HEK293 (cell line): ENCODE measurements at regions not wholly inside any gene's neighbourhood (a gene's known extent, or its start where the extent isn't known, plus 50 kb on each side); places are given as distances from the start of the nearest gene placed in this dataset.

ENCODE experiments used
- EGR2 ChIP-seq: fragments of 450-650 bp; formaldehyde crosslinking; IDR thresholded peaks from 2 replicates; pipeline ENCODE4 v1.5.1; 2016; ENCODE audit warnings: low read depth, missing biosample characterization, missing genetic modification characterization
- GLIS2 ChIP-seq: fragments of 450-650 bp; formaldehyde crosslinking; IDR thresholded peaks from 2 replicates; pipeline ENCODE4 v1.5.1; 2016; ENCODE audit warnings: missing biosample characterization, missing genetic modification characterization
- HOXC10 ChIP-seq: sonication (generic); formaldehyde crosslinking; IDR thresholded peaks from 2 replicates; pipeline ENCODE4 v1.8.1; 2023; ENCODE audit warnings: mild to moderate bottlenecking, missing genetic modification reagents
- KLF1 ChIP-seq: fragments of 450-650 bp; formaldehyde crosslinking; IDR thresholded peaks from 2 replicates; pipeline ENCODE4 v1.5.1; 2016; ENCODE audit warnings: missing biosample characterization, missing genetic modification characterization
- KLF10 ChIP-seq: fragments of 450-650 bp; IDR thresholded peaks from 2 replicates; pipeline ENCODE4 v1.5.1; 2018; ENCODE audit warnings: missing biosample characterization, mild to moderate bottlenecking, missing genetic modification characterization
- KLF16 ChIP-seq: fragments of 450-650 bp; formaldehyde crosslinking; IDR thresholded peaks from 2 replicates; pipeline ENCODE4 v1.5.1; 2017; ENCODE audit warnings: missing biosample characterization, missing genetic modification characterization
- SP2 ChIP-seq: fragments of 450-650 bp; formaldehyde crosslinking; IDR thresholded peaks from 2 replicates; pipeline ENCODE4 v1.5.1; 2016; ENCODE audit warnings: missing biosample characterization, missing genetic modification characterization
- SP7 ChIP-seq: fragments of 450-650 bp; formaldehyde crosslinking; IDR thresholded peaks from 2 replicates; pipeline ENCODE4 v1.5.1; 2016; ENCODE audit warnings: missing biosample characterization, missing genetic modification characterization
- ZBTB8A ChIP-seq: fragments of 450-650 bp; formaldehyde crosslinking; IDR thresholded peaks from 2 replicates; pipeline ENCODE4 v1.5.1; 2016; ENCODE audit warnings: missing biosample characterization, missing genetic modification characterization
- ZEB2 ChIP-seq: fragments of 450-650 bp; formaldehyde crosslinking; IDR thresholded peaks from 2 replicates; pipeline ENCODE4 v1.5.1; 2016; ENCODE audit warnings: missing biosample characterization, missing genetic modification characterization
- ZFHX2 ChIP-seq: fragments of 450-650 bp; formaldehyde crosslinking; conservative IDR thresholded peaks from 2 replicates; pipeline ENCODE4 v1.5.1; 2016; ENCODE audit warnings: missing biosample characterization, missing genetic modification characterization
- ZFP69B ChIP-seq: fragments of 450-650 bp; formaldehyde crosslinking; IDR thresholded peaks from 2 replicates; pipeline ENCODE4 v1.5.1; 2016; ENCODE audit warnings: missing biosample characterization, missing genetic modification characterization
- ZIC2 ChIP-seq: fragments of 450-650 bp; formaldehyde crosslinking; IDR thresholded peaks from 2 replicates; pipeline ENCODE4 v1.5.1; 2016; ENCODE audit warnings: missing biosample characterization, missing genetic modification characterization
- ZNF138 ChIP-seq: fragments of 450-650 bp; formaldehyde crosslinking; IDR thresholded peaks from 2 replicates; pipeline ENCODE4 v1.5.1; 2016; ENCODE audit warnings: missing biosample characterization, missing genetic modification characterization, borderline replicate concordance
- ZNF202 ChIP-seq: fragments of 450-650 bp; formaldehyde crosslinking; IDR thresholded peaks from 2 replicates; pipeline ENCODE4 v1.5.1; 2016; ENCODE audit warnings: missing biosample characterization, missing genetic modification characterization, borderline replicate concordance
- ZNF211 ChIP-seq: fragments of 450-650 bp; formaldehyde crosslinking; IDR thresholded peaks from 2 replicates; pipeline ENCODE4 v1.5.1; 2016; ENCODE audit warnings: low read depth, missing biosample characterization, missing genetic modification characterization
- ZNF398 ChIP-seq: fragments of 450-650 bp; formaldehyde crosslinking; IDR thresholded peaks from 2 replicates; pipeline ENCODE4 v1.5.1; 2017; ENCODE audit warnings: missing biosample characterization, missing genetic modification characterization
- ZNF473 ChIP-seq: fragments of 450-650 bp; formaldehyde crosslinking; IDR thresholded peaks from 2 replicates; pipeline ENCODE4 v1.5.1; 2017; ENCODE audit warnings: missing biosample characterization, missing genetic modification characterization
- ZNF48 ChIP-seq: fragments of 450-650 bp; formaldehyde crosslinking; IDR thresholded peaks from 2 replicates; pipeline ENCODE4 v1.5.1; 2016; ENCODE audit warnings: missing biosample characterization, missing genetic modification characterization
- ZNF501 ChIP-seq: fragments of 450-650 bp; formaldehyde crosslinking; IDR thresholded peaks from 2 replicates; pipeline ENCODE4 v1.5.1; 2016; ENCODE audit warnings: missing biosample characterization, missing genetic modification characterization
- ZNF530 ChIP-seq: fragments of 450-650 bp; formaldehyde crosslinking; IDR thresholded peaks from 2 replicates; pipeline ENCODE4 v1.5.1; 2016; ENCODE audit warnings: low read depth, missing biosample characterization, missing genetic modification characterization
- ZNF580 ChIP-seq: fragments of 450-650 bp; formaldehyde crosslinking; IDR thresholded peaks from 2 replicates; pipeline ENCODE4 v1.5.1; 2016; ENCODE audit warnings: missing biosample characterization, missing genetic modification characterization
- ZNF677 ChIP-seq: fragments of 450-650 bp; IDR thresholded peaks from 2 replicates; pipeline ENCODE4 v1.5.0; 2018; ENCODE audit warnings: missing biosample characterization, mild to moderate bottlenecking, missing genetic modification characterization, moderate library complexity
- ZSCAN16 ChIP-seq: fragments of 450-650 bp; formaldehyde crosslinking; IDR thresholded peaks from 2 replicates; pipeline ENCODE4 v1.5.1; 2016; ENCODE audit warnings: missing biosample characterization, missing genetic modification characterization
- TF ChIP-seq, protein P1 (sequence below): fragments of 450-650 bp; formaldehyde crosslinking; IDR thresholded peaks from 2 replicates; pipeline ENCODE4 v1.5.1; 2016; ENCODE audit warnings: missing biosample characterization, missing genetic modification characterization
- TF ChIP-seq, protein P2 (sequence below): fragments of 450-650 bp; formaldehyde crosslinking; IDR thresholded peaks from 2 replicates; pipeline ENCODE4 v1.5.1; 2017; ENCODE audit warnings: missing biosample characterization, missing genetic modification characterization
- TF ChIP-seq, protein P3 (sequence below): fragments of 450-650 bp; formaldehyde crosslinking; conservative IDR thresholded peaks from 2 replicates; pipeline ENCODE4 v1.5.1; 2016; ENCODE audit warnings: low read depth, missing biosample characterization, missing genetic modification characterization
- TF ChIP-seq, protein P4 (sequence below): fragments of 450-650 bp; IDR thresholded peaks from 2 replicates; pipeline ENCODE4 v1.5.1; 2018; ENCODE audit warnings: missing biosample characterization, missing genetic modification characterization

DNA sequence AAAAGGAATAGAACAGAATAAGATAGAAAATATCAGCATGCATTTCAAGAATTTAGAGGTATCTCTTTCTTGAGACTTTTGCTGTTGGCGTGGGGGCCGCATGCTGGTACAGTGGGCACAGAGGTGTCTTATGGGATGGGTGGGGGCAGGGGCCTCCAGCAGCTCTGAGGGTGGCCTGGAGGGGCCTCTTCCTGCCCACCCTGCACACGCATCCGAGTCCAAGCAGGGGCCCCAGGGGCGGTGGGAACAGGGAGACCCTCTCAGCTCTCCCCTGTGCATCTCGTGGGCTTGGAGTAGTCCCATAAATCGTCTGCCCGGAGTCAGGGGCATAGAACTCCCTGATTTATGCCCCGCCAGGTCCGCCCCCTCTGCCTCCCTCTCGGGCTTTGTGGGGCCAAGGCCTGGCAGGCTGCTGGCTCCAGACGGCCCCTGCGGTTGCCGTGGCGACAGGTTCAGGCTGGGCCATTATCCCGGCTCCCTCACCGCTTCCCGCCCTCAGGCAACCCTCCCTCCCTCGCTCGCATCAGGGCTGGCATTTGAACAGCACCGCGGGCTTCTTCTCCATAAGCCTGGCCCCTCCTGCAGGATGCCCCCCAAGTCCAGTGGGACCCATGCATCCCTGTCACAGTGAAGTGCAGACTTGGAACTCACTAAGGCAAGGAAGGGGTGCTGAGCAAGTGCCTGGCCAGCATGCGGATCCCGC, 133.2 kb upstream of the ZBTB40 start (continued):
- TF ChIP-seq ZFP69B (tag by site-specific recombination) (0 out of 2 replicates have a peak, but pooled peaks have one; percentile 44), HOXC10 (no peak), ZNF501 (no peak), ZNF48 (tag by site-specific recombination) (no peak), ZNF530 (no peak), KLF10 (tag by site-specific recombination) (no peak), ZBTB8A (peak; percentile 61), ZNF677 (no peak), KLF16 (0 out of 2 replicates have a peak, but pooled peaks have one; percentile 48), ZNF398 (tag by site-specific recombination) (peak; percentile 11; the same call in 1 of the 2 replicates), ZSCAN16 (tag by site-specific recombination) (no peak), SP2 (tag by site-specific recombination) (peak; percentile 38), GLIS2 (0 out of 2 replicates have a peak, but pooled peaks have one; percentile 34), ZEB2 (tag by site-specific recombination) (no peak), SP7 (tag by site-specific recombination) (peak; percentile 65), ZFHX2 (tag by site-specific recombination) (peak; percentile 66), ZNF202 (no peak), ZNF138 (tag by site-specific recombination) (no peak), EGR2 (tag by site-specific recombination) (peak; percentile 48; the same call in 1 of the 2 replicates), ZNF473 (tag by site-specific recombination) (no peak), ZIC2 (tag by site-specific recombination) (peak; percentile 24), ZNF211 (no peak), ZNF580 (tag by site-specific recombination) (no peak), KLF1 (tag by site-specific recombination) (no peak)
- TF ChIP-seq, protein P1, sequence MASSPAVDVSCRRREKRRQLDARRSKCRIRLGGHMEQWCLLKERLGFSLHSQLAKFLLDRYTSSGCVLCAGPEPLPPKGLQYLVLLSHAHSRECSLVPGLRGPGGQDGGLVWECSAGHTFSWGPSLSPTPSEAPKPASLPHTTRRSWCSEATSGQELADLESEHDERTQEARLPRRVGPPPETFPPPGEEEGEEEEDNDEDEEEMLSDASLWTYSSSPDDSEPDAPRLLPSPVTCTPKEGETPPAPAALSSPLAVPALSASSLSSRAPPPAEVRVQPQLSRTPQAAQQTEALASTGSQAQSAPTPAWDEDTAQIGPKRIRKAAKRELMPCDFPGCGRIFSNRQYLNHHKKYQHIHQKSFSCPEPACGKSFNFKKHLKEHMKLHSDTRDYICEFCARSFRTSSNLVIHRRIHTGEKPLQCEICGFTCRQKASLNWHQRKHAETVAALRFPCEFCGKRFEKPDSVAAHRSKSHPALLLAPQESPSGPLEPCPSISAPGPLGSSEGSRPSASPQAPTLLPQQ (tag by site-specific recombination) = peak; percentile 71
- TF ChIP-seq, protein P2, sequence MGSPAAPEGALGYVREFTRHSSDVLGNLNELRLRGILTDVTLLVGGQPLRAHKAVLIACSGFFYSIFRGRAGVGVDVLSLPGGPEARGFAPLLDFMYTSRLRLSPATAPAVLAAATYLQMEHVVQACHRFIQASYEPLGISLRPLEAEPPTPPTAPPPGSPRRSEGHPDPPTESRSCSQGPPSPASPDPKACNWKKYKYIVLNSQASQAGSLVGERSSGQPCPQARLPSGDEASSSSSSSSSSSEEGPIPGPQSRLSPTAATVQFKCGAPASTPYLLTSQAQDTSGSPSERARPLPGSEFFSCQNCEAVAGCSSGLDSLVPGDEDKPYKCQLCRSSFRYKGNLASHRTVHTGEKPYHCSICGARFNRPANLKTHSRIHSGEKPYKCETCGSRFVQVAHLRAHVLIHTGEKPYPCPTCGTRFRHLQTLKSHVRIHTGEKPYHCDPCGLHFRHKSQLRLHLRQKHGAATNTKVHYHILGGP (tag by site-specific recombination) = no peak
- TF ChIP-seq, protein P3, sequence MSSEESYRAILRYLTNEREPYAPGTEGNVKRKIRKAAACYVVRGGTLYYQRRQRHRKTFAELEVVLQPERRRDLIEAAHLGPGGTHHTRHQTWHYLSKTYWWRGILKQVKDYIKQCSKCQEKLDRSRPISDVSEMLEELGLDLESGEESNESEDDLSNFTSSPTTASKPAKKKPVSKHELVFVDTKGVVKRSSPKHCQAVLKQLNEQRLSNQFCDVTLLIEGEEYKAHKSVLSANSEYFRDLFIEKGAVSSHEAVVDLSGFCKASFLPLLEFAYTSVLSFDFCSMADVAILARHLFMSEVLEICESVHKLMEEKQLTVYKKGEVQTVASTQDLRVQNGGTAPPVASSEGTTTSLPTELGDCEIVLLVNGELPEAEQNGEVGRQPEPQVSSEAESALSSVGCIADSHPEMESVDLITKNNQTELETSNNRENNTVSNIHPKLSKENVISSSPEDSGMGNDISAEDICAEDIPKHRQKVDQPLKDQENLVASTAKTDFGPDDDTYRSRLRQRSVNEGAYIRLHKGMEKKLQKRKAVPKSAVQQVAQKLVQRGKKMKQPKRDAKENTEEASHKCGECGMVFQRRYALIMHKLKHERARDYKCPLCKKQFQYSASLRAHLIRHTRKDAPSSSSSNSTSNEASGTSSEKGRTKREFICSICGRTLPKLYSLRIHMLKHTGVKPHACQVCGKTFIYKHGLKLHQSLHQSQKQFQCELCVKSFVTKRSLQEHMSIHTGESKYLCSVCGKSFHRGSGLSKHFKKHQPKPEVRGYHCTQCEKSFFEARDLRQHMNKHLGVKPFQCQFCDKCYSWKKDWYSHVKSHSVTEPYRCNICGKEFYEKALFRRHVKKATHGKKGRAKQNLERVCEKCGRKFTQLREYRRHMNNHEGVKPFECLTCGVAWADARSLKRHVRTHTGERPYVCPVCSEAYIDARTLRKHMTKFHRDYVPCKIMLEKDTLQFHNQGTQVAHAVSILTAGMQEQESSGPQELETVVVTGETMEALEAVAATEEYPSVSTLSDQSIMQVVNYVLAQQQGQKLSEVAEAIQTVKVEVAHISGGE = no peak
- TF ChIP-seq, protein P4, sequence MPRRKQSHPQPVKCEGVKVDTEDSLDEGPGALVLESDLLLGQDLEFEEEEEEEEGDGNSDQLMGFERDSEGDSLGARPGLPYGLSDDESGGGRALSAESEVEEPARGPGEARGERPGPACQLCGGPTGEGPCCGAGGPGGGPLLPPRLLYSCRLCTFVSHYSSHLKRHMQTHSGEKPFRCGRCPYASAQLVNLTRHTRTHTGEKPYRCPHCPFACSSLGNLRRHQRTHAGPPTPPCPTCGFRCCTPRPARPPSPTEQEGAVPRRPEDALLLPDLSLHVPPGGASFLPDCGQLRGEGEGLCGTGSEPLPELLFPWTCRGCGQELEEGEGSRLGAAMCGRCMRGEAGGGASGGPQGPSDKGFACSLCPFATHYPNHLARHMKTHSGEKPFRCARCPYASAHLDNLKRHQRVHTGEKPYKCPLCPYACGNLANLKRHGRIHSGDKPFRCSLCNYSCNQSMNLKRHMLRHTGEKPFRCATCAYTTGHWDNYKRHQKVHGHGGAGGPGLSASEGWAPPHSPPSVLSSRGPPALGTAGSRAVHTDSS (tag by site-specific recombination) = no peak
